ENCODE measurements at regions not wholly inside any gene's neighbourhood (a gene's known extent, or its start where the extent isn't known, plus 50 kb on each side); places are given as distances from the start of the nearest gene placed in this dataset.

GRCh38 chr10:14380746-14381145, 50.0 kb upstream of the FRMD4A start:
- no peak for TF ChIP-seq CTCF (IDR thresholded peaks at IDR 0.05)
- TF ChIP-seq POLR2A (IDR thresholded peaks at IDR 0.05), result no peak

Data from esophagus squamous epithelium (tissue), 4 donors.